ENCODE measurements at regions not wholly inside any gene's neighbourhood (a gene's known extent, or its start where the extent isn't known, plus 50 kb on each side); places are given as distances from the start of the nearest gene placed in this dataset.

- WGBS (ENCODE audit: insufficient coverage) = 74% methylated on average over 2 of the region's 2 CpGs
- no peaks in the 10 kb centered on the region for H3K9me3 Mint-ChIP-seq
- TF ChIP-seq, protein P1, sequence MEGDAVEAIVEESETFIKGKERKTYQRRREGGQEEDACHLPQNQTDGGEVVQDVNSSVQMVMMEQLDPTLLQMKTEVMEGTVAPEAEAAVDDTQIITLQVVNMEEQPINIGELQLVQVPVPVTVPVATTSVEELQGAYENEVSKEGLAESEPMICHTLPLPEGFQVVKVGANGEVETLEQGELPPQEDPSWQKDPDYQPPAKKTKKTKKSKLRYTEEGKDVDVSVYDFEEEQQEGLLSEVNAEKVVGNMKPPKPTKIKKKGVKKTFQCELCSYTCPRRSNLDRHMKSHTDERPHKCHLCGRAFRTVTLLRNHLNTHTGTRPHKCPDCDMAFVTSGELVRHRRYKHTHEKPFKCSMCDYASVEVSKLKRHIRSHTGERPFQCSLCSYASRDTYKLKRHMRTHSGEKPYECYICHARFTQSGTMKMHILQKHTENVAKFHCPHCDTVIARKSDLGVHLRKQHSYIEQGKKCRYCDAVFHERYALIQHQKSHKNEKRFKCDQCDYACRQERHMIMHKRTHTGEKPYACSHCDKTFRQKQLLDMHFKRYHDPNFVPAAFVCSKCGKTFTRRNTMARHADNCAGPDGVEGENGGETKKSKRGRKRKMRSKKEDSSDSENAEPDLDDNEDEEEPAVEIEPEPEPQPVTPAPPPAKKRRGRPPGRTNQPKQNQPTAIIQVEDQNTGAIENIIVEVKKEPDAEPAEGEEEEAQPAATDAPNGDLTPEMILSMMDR (IDR thresholded peaks at IDR 0.05) = no peak
- no peak overlapping the region for H3K4me3 Mint-ChIP-seq
- Histone ChIP-seq H3K4me3 (ENCODE audit: low read length) (no peak overlapping the region), H3K36me3 (ENCODE audit: control insufficient read depth, insufficient read depth, low read length) (no peaks in the 10 kb centered on the region), H3K9me3 (ENCODE audit: control insufficient read depth, insufficient read depth, low read length) (no peaks in the 10 kb centered on the region), H3K27me3 (ENCODE audit: control insufficient read depth, insufficient read depth, low read length) (no peaks in the 10 kb centered on the region), H3K4me1 (ENCODE audit: control insufficient read depth, insufficient read depth, low read length) (no peaks in the 10 kb centered on the region), H3K27ac (ENCODE audit: low read length) (no peak overlapping the region)
- no peak overlapping the region for H3K27ac Mint-ChIP-seq
- H3K36me3 Mint-ChIP-seq = no peaks in the 10 kb centered on the region
- H3K4me1 Mint-ChIP-seq = no peaks in the 10 kb centered on the region
- intact Hi-C loops (cut with micrococcal nuclease) = no loop called here
- DNase-seq (no peak), ATAC-seq (no peak)
- H3K27me3 Mint-ChIP-seq (ENCODE audit: low read depth in 2 of 2) = peaks cover 17% of the 10 kb centered on the region in 2 donors
Observed at GRCh38 chr17:34436607-34437006, 73.6 kb upstream of the CCL1 start.

DNA sequence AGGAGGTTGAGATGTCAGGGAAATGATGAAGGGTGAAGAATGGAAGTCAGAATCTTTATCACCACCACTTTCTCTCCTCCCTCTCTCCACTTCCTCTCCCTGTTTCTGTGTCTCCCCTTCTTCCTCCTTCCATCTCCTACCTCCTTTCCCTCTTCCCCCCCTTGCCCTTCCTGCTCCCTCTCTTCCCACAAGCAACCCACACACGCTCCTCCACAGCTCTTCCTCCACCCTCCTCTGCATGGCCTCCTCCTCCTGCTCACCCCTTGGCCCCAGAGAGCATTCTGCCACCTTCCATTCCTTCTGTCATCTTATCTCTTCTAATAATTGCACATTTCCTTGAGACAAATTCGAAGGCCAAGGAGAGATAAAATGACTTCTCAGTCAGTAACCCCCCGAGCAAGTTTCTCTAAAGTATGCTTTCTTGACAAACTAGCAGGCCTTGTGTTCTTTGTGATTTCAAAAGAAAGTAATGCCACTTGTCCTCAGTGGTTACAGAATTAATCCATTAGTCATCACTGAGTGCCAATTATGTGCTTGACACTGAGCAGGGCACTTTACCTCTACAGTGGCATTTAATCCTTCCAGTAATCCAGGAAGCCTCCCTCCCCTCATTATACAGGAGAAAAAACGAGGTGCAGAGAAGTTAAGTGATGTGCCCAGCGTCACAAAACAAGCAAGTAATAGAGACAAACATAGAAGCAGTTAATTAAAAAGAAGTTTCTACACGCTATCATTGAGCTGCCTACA, 72.3 kb upstream of the CCL1 start:
- Mint-ChIP-seq H3K27me3 (ENCODE audit: low read depth in 2 of 2) (peaks cover 15% of the 10 kb centered on the region in 2 donors), H3K4me3 (no peak overlapping the region), H3K4me1 (no peaks in the 10 kb centered on the region), H3K27ac (no peak overlapping the region), H3K9me3 (no peaks in the 10 kb centered on the region), H3K36me3 (no peaks in the 10 kb centered on the region)
- intact Hi-C loops (cut with micrococcal nuclease) = no loop called here
- Histone ChIP-seq H3K9me3 (ENCODE audit: control insufficient read depth, insufficient read depth, low read length) (no peaks in the 10 kb centered on the region), H3K27ac (ENCODE audit: low read length) (no peak overlapping the region), H3K36me3 (ENCODE audit: control insufficient read depth, insufficient read depth, low read length) (no peaks in the 10 kb centered on the region), H3K4me1 (ENCODE audit: control insufficient read depth, insufficient read depth, low read length) (no peaks in the 10 kb centered on the region), H3K27me3 (ENCODE audit: control insufficient read depth, insufficient read depth, low read length) (no peaks in the 10 kb centered on the region), H3K4me3 (ENCODE audit: low read length) (no peak overlapping the region)
- ATAC-seq (no peak), DNase-seq (no peak)
- 70% methylated on average over 6 of the region's 6 CpGs for WGBS (ENCODE audit: insufficient coverage)
- TF ChIP-seq, protein P1 (IDR thresholded peaks at IDR 0.05) = no peak

GRCh38 chr17:34434052-34434451, 71.0 kb upstream of the CCL1 start:
- Histone ChIP-seq H3K9me3 (ENCODE audit: control insufficient read depth, insufficient read depth, low read length) (no peaks in the 10 kb centered on the region), H3K27ac (ENCODE audit: low read length) (no peak overlapping the region), H3K27me3 (ENCODE audit: control insufficient read depth, insufficient read depth, low read length) (no peaks in the 10 kb centered on the region), H3K4me3 (ENCODE audit: low read length) (no peak overlapping the region), H3K4me1 (ENCODE audit: control insufficient read depth, insufficient read depth, low read length) (no peaks in the 10 kb centered on the region), H3K36me3 (ENCODE audit: control insufficient read depth, insufficient read depth, low read length) (no peaks in the 10 kb centered on the region)
- Mint-ChIP-seq H3K36me3 (no peaks in the 10 kb centered on the region), H3K4me3 (no peak overlapping the region), H3K27me3 (ENCODE audit: low read depth in 2 of 2) (peaks cover 20 to 23% of the 10 kb centered on the region in 2 donors), H3K4me1 (no peaks in the 10 kb centered on the region), H3K9me3 (no peaks in the 10 kb centered on the region), H3K27ac (no peak overlapping the region)
- TF ChIP-seq, protein P1 (IDR thresholded peaks at IDR 0.05) = no peak
- DNase-seq (no peak), ATAC-seq (no peak)
- intact Hi-C loops (cut with micrococcal nuclease) = no loop called here
- WGBS (ENCODE audit: insufficient coverage) = 27% methylated on average over 4 of the region's 4 CpGs
